Osteocyte (in vitro differentiated cells): ENCODE measurements at regions not wholly inside any gene's neighbourhood (a gene's known extent, or its start where the extent isn't known, plus 50 kb on each side); places are given as distances from the start of the nearest gene placed in this dataset.

Experiments
- DNase-seq: peaks from one replicate; pipeline ENCODE4 v3.0.0; 2021; ENCODE audit warnings: mixed read lengths; ENCODE audit not compliant: unreplicated experiment; ENCODE audit errors: extremely low spot score
- H3K27ac Mint-ChIP-seq: one replicate; pipeline ENCODE4 v1.8.0; 2021; ENCODE audit warnings: mild to moderate bottlenecking, mixed read lengths; ENCODE audit not compliant: unreplicated experiment
- H3K27me3 Mint-ChIP-seq: one replicate; pipeline ENCODE4 v1.8.0; 2021; ENCODE audit warnings: mixed read lengths; ENCODE audit not compliant: unreplicated experiment
- H3K36me3 Mint-ChIP-seq: one replicate; pipeline ENCODE4 v1.8.0; 2021; ENCODE audit warnings: mixed read lengths; ENCODE audit not compliant: unreplicated experiment
- H3K4me1 Mint-ChIP-seq: one replicate; pipeline ENCODE4 v1.8.0; 2021; ENCODE audit warnings: mixed read lengths; ENCODE audit not compliant: unreplicated experiment
- H3K4me3 Mint-ChIP-seq: one replicate; pipeline ENCODE4 v1.8.0; 2021; ENCODE audit warnings: mild to moderate bottlenecking, moderate library complexity, mixed read lengths; ENCODE audit not compliant: unreplicated experiment
- H3K9me3 Mint-ChIP-seq: one replicate; pipeline ENCODE4 v1.8.0; 2021; ENCODE audit warnings: mixed read lengths; ENCODE audit not compliant: unreplicated experiment
- CTCF ChIP-seq: fragments of 200-600 bp; sonication (generic); IDR thresholded peaks from 2 replicates; pipeline ENCODE4 v1.5.0; 2021; ENCODE audit warnings: antibody characterized with exemption, mild to moderate bottlenecking, moderate library complexity

- no peak for DNase-seq
- Mint-ChIP-seq H3K27ac (no peak overlapping the region), H3K27me3 (no peaks in the 10 kb centered on the region), H3K36me3 (no peaks in the 10 kb centered on the region), H3K9me3 (peaks cover 4% of the 10 kb centered on the region), H3K4me3 (no peak overlapping the region), H3K4me1 (no peaks in the 10 kb centered on the region)
- no peak for TF ChIP-seq CTCF
Observed at GRCh38 chr10:106089855-106090254, 1074.7 kb downstream of the SORCS1 start.

GRCh38 chr10:106086391-106086790 is 1078.1 kb downstream of the SORCS1 start:
- no peak overlapping the region for H3K27ac Mint-ChIP-seq
- DNase-seq: no peak
- H3K9me3 Mint-ChIP-seq: peaks cover 4% of the 10 kb centered on the region
- no peaks in the 10 kb centered on the region for H3K4me1 Mint-ChIP-seq
- no peak overlapping the region for H3K4me3 Mint-ChIP-seq
- TF ChIP-seq CTCF: no peak
- no peaks in the 10 kb centered on the region for H3K36me3 Mint-ChIP-seq
- H3K27me3 Mint-ChIP-seq: no peaks in the 10 kb centered on the region

GRCh38 chr10:106083572-106083971 is 1080.9 kb downstream of the SORCS1 start:
- DNase-seq: no peak
- TF ChIP-seq CTCF: no peak
- H3K4me3 Mint-ChIP-seq: no peak overlapping the region
- H3K27me3 Mint-ChIP-seq: no peaks in the 10 kb centered on the region
- H3K27ac Mint-ChIP-seq: no peak overlapping the region
- no peaks in the 10 kb centered on the region for H3K4me1 Mint-ChIP-seq
- no peaks in the 10 kb centered on the region for H3K36me3 Mint-ChIP-seq
- peaks cover 4% of the 10 kb centered on the region for H3K9me3 Mint-ChIP-seq

- Mint-ChIP-seq H3K4me1 (no peaks in the 10 kb centered on the region), H3K4me3 (no peak overlapping the region), H3K27ac (no peak overlapping the region), H3K27me3 (no peaks in the 10 kb centered on the region), H3K36me3 (no peaks in the 10 kb centered on the region), H3K9me3 (peaks cover 4% of the 10 kb centered on the region)
- DNase-seq: no peak
- TF ChIP-seq CTCF: no peak
Observed at GRCh38 chr10:106082865-106083264, 1081.6 kb downstream of the SORCS1 start.

DNA sequence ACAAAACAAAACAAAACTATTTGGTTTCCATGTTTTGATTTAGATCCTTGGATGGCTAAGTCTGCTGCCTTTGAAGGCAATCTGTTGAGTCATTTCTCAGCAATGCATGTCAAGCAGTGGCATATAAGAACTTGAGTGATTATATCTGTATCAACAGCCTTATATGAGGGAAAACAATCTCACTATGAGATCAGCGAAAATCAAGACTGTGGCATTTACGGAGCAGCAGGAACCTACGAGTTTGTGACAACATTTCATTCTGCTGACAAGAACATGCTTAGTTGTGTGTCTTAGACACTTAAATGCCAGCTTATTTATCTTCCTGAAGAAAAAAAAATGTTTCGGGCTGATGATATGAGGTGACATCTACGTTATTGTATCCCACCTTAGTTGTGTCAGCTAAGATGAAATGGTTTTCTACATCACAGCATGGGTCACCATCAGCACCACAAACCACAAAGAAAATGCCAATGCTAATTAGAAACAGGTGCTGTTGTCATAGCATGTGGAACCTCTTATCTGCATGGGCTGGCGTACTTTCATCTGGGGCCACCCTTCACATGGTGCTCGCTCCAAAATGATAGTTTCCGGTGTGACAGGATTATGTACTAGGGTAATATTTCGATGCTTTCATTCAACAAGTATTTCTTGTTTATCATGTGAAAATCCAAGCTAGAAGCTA is 1085.5 kb downstream of the SORCS1 start:
- Mint-ChIP-seq H3K36me3 (no peaks in the 10 kb centered on the region), H3K27ac (no peak overlapping the region), H3K9me3 (no peaks in the 10 kb centered on the region), H3K27me3 (no peaks in the 10 kb centered on the region), H3K4me1 (no peaks in the 10 kb centered on the region), H3K4me3 (no peak overlapping the region)
- no peak for TF ChIP-seq CTCF
- no peak for DNase-seq
